Astrocyte (in vitro differentiated cells and primary cell): ENCODE measurements at regions not wholly inside any gene's neighbourhood (a gene's known extent, or its start where the extent isn't known, plus 50 kb on each side); places are given as distances from the start of the nearest gene placed in this dataset.

Experiments
- DNase-seq: peaks from one replicate; pipeline ENCODE4 v3.0.0-alpha.2; 2010; ENCODE audit warnings: low read depth
- FAIRE-seq: peaks from 2 replicates; lab custom pipeline; 2011; peaks lifted over from hg19 to GRCh38; lab: Jason Lieb, UNC
- H2AFZ ChIP-seq: 2 replicates; pipeline ENCODE4 v1.6.0; 2012; ENCODE audit warnings: low read depth, low read length, inconsistent platforms
- H3K27ac ChIP-seq: 2 replicates; pipeline ENCODE4 v1.5.1; 2011; ENCODE audit warnings: low read depth, low read length, inconsistent platforms
- H3K27me3 ChIP-seq: 2 replicates; pipeline ENCODE4 v1.6.0; 2011; ENCODE audit warnings: low read length, inconsistent platforms; ENCODE audit not compliant: insufficient read depth
- H3K36me3 ChIP-seq: 2 replicates; pipeline ENCODE4 v1.5.1; 2011; ENCODE audit warnings: low read length, inconsistent platforms; ENCODE audit not compliant: insufficient read depth
- H3K4me1 ChIP-seq: 2 replicates; pipeline ENCODE4 v1.5.1; 2011; ENCODE audit warnings: low read length, inconsistent platforms; ENCODE audit not compliant: insufficient read depth
- H3K4me2 ChIP-seq: 2 replicates; pipeline ENCODE4 v1.6.0; 2012; ENCODE audit warnings: low read length, inconsistent platforms
- H3K4me3 ChIP-seq: 2 replicates; pipeline ENCODE4 v1.5.1; 2011; ENCODE audit warnings: low read depth, mild to moderate bottlenecking, low read length, inconsistent platforms; ENCODE audit not compliant: insufficient read depth
- H3K79me2 ChIP-seq: 2 replicates; pipeline ENCODE4 v1.6.0; 2012; ENCODE audit warnings: mild to moderate bottlenecking, low read length, inconsistent platforms; ENCODE audit not compliant: insufficient read depth
- H3K9ac ChIP-seq: 2 replicates; pipeline ENCODE4 v1.6.0; 2012; ENCODE audit warnings: mild to moderate bottlenecking, low read length, inconsistent platforms
- H3K9me3 ChIP-seq: 2 replicates; pipeline ENCODE4 v1.5.1; 2012; ENCODE audit warnings: low read depth, mild to moderate bottlenecking, low read length, inconsistent platforms; ENCODE audit not compliant: insufficient read depth
- H4K20me1 ChIP-seq: 2 replicates; pipeline ENCODE4 v1.6.0; 2012; ENCODE audit warnings: low read length, inconsistent platforms; ENCODE audit not compliant: insufficient read depth
- H3K27ac Mint-ChIP-seq: one replicate; pipeline ENCODE4 v1.8.0; 2021; ENCODE audit warnings: mild to moderate bottlenecking, mixed read lengths; ENCODE audit not compliant: unreplicated experiment
- H3K27me3 Mint-ChIP-seq: one replicate; pipeline ENCODE4 v1.8.0; 2021; ENCODE audit warnings: low read depth, mixed read lengths; ENCODE audit not compliant: unreplicated experiment
- H3K36me3 Mint-ChIP-seq: one replicate; pipeline ENCODE4 v1.8.0; 2021; ENCODE audit warnings: low read depth, mixed read lengths; ENCODE audit not compliant: unreplicated experiment
- H3K4me1 Mint-ChIP-seq: one replicate; pipeline ENCODE4 v1.8.0; 2021; ENCODE audit warnings: low read depth, mixed read lengths; ENCODE audit not compliant: unreplicated experiment
- H3K4me3 Mint-ChIP-seq: one replicate; pipeline ENCODE4 v1.8.0; 2021; ENCODE audit warnings: mild to moderate bottlenecking, moderate library complexity, mixed read lengths; ENCODE audit not compliant: unreplicated experiment
- H3K9me3 Mint-ChIP-seq: one replicate; pipeline ENCODE4 v1.8.0; 2021; ENCODE audit warnings: mild to moderate bottlenecking, mixed read lengths; ENCODE audit not compliant: unreplicated experiment
- CTCF ChIP-seq: IDR thresholded peaks from 2 replicates; pipeline ENCODE4 v1.5.1; 2011; ENCODE audit warnings: low read depth, mild to moderate bottlenecking, inconsistent platforms, low read length, moderate library complexity; ENCODE audit not compliant: insufficient read depth
- EZH2 ChIP-seq: IDR thresholded peaks from 2 replicates; pipeline ENCODE4 v1.6.1; 2012; ENCODE audit warnings: mild to moderate bottlenecking, low read length, inconsistent platforms; ENCODE audit not compliant: insufficient read depth

DNA sequence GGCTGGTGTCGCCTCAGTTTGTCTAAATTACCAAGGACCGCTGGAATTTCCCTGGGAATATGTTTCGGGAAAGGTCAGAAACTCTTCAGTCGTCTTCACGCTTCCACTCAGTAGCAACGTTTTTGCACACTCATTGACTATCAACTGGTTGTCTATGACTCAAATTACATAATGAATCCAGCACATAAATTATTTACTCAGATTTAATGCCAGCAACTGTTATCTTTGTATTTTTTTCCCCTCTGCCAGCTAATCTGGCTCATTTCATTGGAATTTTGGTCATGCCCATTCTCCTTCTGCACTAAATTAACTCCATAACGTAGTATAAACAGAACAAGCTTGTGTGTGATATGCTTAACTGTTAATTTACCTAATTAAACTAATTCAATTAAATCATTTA, 372.7 kb upstream of the ZFHX3 start:
- Histone ChIP-seq H3K9me3 (no peaks in the 10 kb centered on the region), H3K4me2 (peak overlapping the region; percentile 23), H3K4me1 (no peaks in the 10 kb centered on the region), H3K36me3 (no peaks in the 10 kb centered on the region), H2AFZ (no peak overlapping the region), H3K79me2 (no peaks in the 10 kb centered on the region), H4K20me1 (no peaks in the 10 kb centered on the region), H3K27ac (no peak overlapping the region), H3K9ac (no peak overlapping the region), H3K4me3 (no peak overlapping the region), H3K27me3 (no peaks in the 10 kb centered on the region)
- H3K4me3 Mint-ChIP-seq = no peak overlapping the region
- H3K27ac Mint-ChIP-seq = no peak overlapping the region
- peak; percentile 3 for DNase-seq
- TF ChIP-seq EZH2 (no peak), CTCF (no peak)
- no peaks in the 10 kb centered on the region for H3K4me1 Mint-ChIP-seq
- FAIRE-seq = no peak
- no peaks in the 10 kb centered on the region for H3K9me3 Mint-ChIP-seq
- H3K27me3 Mint-ChIP-seq = peaks cover 3% of the 10 kb centered on the region
- no peaks in the 10 kb centered on the region for H3K36me3 Mint-ChIP-seq

DNA sequence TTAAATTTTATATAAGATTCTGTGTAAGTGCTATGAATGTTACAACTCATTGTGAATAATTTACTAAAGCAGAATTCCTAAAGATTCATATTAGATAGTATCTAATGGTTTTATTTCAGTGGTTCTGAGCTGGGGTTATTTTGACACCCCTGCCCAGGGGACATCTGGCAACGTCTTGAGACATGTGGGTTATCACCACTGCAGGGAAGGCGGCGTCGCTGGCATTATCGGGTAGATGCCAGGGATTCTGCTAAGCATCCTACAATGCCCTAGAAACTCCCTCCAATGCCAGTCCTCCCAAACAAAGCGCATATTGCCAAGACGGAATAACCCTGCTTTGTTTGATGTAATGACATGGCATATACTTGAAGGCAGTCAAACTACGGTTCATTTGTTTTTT, 372.3 kb upstream of the ZFHX3 start:
- Mint-ChIP-seq H3K9me3 (no peaks in the 10 kb centered on the region), H3K4me1 (no peaks in the 10 kb centered on the region), H3K27ac (no peak overlapping the region), H3K27me3 (peaks cover 4% of the 10 kb centered on the region), H3K4me3 (no peak overlapping the region), H3K36me3 (no peaks in the 10 kb centered on the region)
- H3K4me3 ChIP-seq = no peak overlapping the region
- DNase-seq (no peak), FAIRE-seq (no peak)
- no peaks in the 10 kb centered on the region for H3K36me3 ChIP-seq
- H3K79me2 ChIP-seq = no peaks in the 10 kb centered on the region
- no peak overlapping the region for H3K9ac ChIP-seq
- H3K4me1 ChIP-seq = no peaks in the 10 kb centered on the region
- H4K20me1 ChIP-seq = no peaks in the 10 kb centered on the region
- no peak overlapping the region for H2AFZ ChIP-seq
- H3K9me3 ChIP-seq = no peaks in the 10 kb centered on the region
- H3K4me2 ChIP-seq = peak overlapping the region; percentile 23
- no peak for TF ChIP-seq EZH2
- no peak for TF ChIP-seq CTCF
- no peaks in the 10 kb centered on the region for H3K27me3 ChIP-seq
- H3K27ac ChIP-seq = no peak overlapping the region

- no peak overlapping the region for H3K27ac ChIP-seq
- Mint-ChIP-seq H3K27me3 (peaks cover 4% of the 10 kb centered on the region), H3K27ac (no peak overlapping the region), H3K9me3 (no peaks in the 10 kb centered on the region), H3K4me3 (no peak overlapping the region), H3K36me3 (no peaks in the 10 kb centered on the region), H3K4me1 (no peaks in the 10 kb centered on the region)
- no peaks in the 10 kb centered on the region for H3K79me2 ChIP-seq
- DNase-seq = no peak
- no peaks in the 10 kb centered on the region for H4K20me1 ChIP-seq
- no peak overlapping the region for H2AFZ ChIP-seq
- no peak for TF ChIP-seq CTCF
- H3K4me3 ChIP-seq = no peak overlapping the region
- no peaks in the 10 kb centered on the region for H3K9me3 ChIP-seq
- H3K36me3 ChIP-seq = no peaks in the 10 kb centered on the region
- H3K4me1 ChIP-seq = no peaks in the 10 kb centered on the region
- H3K27me3 ChIP-seq = no peaks in the 10 kb centered on the region
- FAIRE-seq = no peak
- no peak overlapping the region for H3K4me2 ChIP-seq
- H3K9ac ChIP-seq = no peak overlapping the region
These were observed 370.8 kb upstream of the ZFHX3 start for GRCh38 chr16:73418691-73419090.
